SK-N-MC (cell line): ENCODE measurements at regions not wholly inside any gene's neighbourhood (a gene's known extent, or its start where the extent isn't known, plus 50 kb on each side); places are given as distances from the start of the nearest gene placed in this dataset.

Experiments used
- EZH2 ChIP-seq: fragments of 200-600 bp; sonication (generic); IDR thresholded peaks from one replicate; pipeline ENCODE4 v1.6.1; 2017; ENCODE audit warnings: antibody characterized with exemption
- FOXP2 ChIP-seq: optimal IDR thresholded peaks from 2 replicates; pipeline ENCODE3; 2011; ENCODE audit warnings: mild to moderate bottlenecking, moderate library complexity; ENCODE audit not compliant: insufficient read depth; ENCODE audit errors: extremely low read length, control extremely low read depth
- POLR2AphosphoS5 ChIP-seq: IDR thresholded peaks from 2 replicates; pipeline ENCODE4 v1.6.1; 2012; ENCODE audit warnings: mild to moderate bottlenecking, low read depth, low read length, borderline replicate concordance

- TF ChIP-seq FOXP2 (no peak), EZH2 (no peak), POLR2AphosphoS5 (no peak)
Measured at GRCh38 chr10:31190488-31190887, 128.5 kb upstream of the ZEB1 start.
